DND-41 (cell line): ENCODE measurements at regions not wholly inside any gene's neighbourhood (a gene's known extent, or its start where the extent isn't known, plus 50 kb on each side); places are given as distances from the start of the nearest gene placed in this dataset.
"Not testable (repeated sequence)": the region's sequence is repeated elsewhere in the genome, so short reads cannot be mapped to it uniquely, and the experiment has no call there.

ENCODE experiments used
- ATAC-seq: fragments of 200-7000 bp; cut with Tn5 transposase; 3 replicates; pipeline ENCODE4 v1.9.1; 2021; ENCODE audit warnings: low read depth; ENCODE audit not compliant: insufficient read depth
- DNase-seq: peaks from one replicate; pipeline ENCODE4 v3.0.0-alpha.2; 2020
- H2AFZ ChIP-seq: 2 replicates; pipeline ENCODE4 v1.6.0; 2012; ENCODE audit warnings: low read depth, low read length
- H3K27ac ChIP-seq: 2 replicates; pipeline ENCODE4 v1.5.1; 2012; ENCODE audit warnings: low read length, inconsistent platforms
- H3K27me3 ChIP-seq: fragments of 200-600 bp; sonication (generic); 2 replicates; pipeline ENCODE4 v1.6.0; 2012; ENCODE audit warnings: low read length, mild to moderate bottlenecking, inconsistent platforms; ENCODE audit not compliant: insufficient read depth, poor library complexity
- H3K36me3 ChIP-seq: 2 replicates; pipeline ENCODE4 v1.5.1; 2012; ENCODE audit warnings: low read length, inconsistent platforms; ENCODE audit not compliant: insufficient read depth
- H3K4me1 ChIP-seq: 2 replicates; pipeline ENCODE4 v1.5.1; 2012; ENCODE audit warnings: mild to moderate bottlenecking, low read length; ENCODE audit not compliant: insufficient read depth
- H3K4me2 ChIP-seq: 2 replicates; pipeline ENCODE4 v1.6.0; 2012; ENCODE audit warnings: mild to moderate bottlenecking, moderate library complexity, low read length, inconsistent platforms; ENCODE audit not compliant: insufficient read depth
- H3K4me3 ChIP-seq, 2 experiments: fragments of 200-600 bp in 1 of 2; shearing (Covaris generic) in 1 of 2; 2 replicates each; pipeline ENCODE4 v1.5.1; 2012 to 2016; ENCODE audit warnings: inconsistent platforms in 2 of 2, low read length in 2 of 2, mild to moderate bottlenecking in 2 of 2, low read depth in 1 of 2, moderate library complexity in 1 of 2
- H3K79me2 ChIP-seq: 2 replicates; pipeline ENCODE4 v1.6.0; 2012; ENCODE audit warnings: low read length, inconsistent platforms; ENCODE audit not compliant: insufficient read depth
- H3K9ac ChIP-seq: 2 replicates; pipeline ENCODE4 v1.6.0; 2012; ENCODE audit warnings: low read depth, mild to moderate bottlenecking, inconsistent platforms, low read length, moderate library complexity
- H3K9me3 ChIP-seq: 2 replicates; pipeline ENCODE4 v1.5.1; 2012; ENCODE audit warnings: low read length, moderate library complexity, mild to moderate bottlenecking, inconsistent platforms; ENCODE audit not compliant: insufficient read depth, severe bottlenecking
- H4K20me1 ChIP-seq: 2 replicates; pipeline ENCODE4 v1.6.0; 2012; ENCODE audit warnings: low read length; ENCODE audit not compliant: insufficient read depth

DNA sequence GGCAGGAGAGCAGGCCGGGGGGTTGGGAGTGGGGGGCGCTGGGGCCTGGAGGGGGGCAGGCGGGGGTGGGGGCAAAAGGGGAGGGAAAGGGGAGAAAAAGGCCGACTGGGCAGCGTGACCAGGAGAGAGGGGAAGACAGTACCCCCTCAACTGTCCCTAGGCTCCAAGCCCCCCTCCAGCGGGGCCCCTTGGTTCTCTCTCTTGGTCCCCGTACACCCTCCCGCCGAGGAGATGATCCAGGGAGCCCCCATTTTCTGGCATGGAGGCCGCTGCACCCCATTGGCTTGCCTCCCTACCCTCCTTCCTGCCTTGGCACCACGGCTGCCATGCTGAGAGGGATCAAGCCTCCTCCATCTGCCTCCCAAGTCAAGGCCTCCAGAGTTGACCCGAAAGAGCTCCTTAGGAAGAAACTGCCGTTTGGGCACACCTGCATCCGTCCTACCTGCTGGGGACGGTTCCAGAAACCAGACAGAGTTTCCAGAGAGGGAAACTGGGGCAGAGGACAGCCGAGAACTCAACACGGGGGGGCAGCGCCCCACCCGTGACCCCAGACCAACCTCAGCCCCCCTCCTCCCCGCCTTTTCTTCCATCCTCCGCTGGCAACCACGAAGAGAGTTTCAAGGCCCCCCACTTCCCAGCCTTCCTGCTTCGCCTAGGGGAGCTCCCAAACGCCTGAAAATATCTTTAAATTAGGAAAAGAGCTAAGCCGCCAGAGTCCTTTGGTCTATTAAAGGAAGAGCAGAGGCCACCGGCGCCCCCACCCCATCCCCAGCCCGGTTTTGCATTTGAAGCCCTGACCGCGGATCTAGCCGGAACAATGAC is 155.9 kb downstream of the CRLF3 start:
- ATAC-seq: peak; percentile 25; the same call in 1 of the 3 replicates
- not testable (repeated sequence) for H3K36me3 ChIP-seq, H3K9me3 ChIP-seq, H4K20me1 ChIP-seq, H3K4me3 ChIP-seq, DNase-seq, H3K4me1 ChIP-seq, H3K79me2 ChIP-seq, H3K4me2 ChIP-seq, H2AFZ ChIP-seq, H3K9ac ChIP-seq, H3K27ac ChIP-seq, H3K27me3 ChIP-seq

DNA sequence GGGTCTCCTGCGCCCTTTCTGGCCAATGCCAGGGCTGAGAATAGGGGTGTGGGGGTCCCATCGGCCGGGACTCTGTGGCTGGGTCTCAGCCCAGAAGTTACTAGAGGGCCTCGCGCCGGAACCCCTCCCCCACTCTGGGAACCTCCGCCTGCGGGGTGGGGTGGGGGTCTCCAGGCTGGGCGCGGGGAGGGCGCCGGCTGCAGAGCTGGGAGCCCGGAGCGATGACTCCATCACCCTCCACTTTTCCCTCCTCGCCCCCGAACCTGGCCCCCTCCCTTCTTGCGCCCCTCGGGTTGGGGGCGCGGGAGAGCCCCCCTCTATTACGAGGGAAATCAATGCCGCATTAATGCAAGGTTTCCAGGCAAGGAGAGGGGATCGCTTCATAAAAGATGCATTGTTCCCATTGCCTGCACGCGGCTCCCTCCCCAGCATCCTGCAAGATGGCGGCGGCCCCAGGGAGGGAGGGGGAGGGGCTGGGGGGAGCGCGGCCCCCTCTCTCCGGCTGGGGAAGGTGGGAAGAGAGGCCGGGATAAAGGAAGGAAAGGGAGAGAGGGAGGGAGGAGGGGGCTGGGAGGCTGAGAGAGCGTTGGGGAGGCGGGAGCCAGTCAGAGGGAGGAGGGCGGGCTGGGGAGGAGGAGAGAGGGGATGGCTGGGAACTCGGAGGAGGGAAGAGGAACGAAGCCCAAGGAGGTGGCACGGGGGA is 156.7 kb downstream of the CRLF3 start:
- H3K4me1 ChIP-seq: not testable (repeated sequence)

DNA sequence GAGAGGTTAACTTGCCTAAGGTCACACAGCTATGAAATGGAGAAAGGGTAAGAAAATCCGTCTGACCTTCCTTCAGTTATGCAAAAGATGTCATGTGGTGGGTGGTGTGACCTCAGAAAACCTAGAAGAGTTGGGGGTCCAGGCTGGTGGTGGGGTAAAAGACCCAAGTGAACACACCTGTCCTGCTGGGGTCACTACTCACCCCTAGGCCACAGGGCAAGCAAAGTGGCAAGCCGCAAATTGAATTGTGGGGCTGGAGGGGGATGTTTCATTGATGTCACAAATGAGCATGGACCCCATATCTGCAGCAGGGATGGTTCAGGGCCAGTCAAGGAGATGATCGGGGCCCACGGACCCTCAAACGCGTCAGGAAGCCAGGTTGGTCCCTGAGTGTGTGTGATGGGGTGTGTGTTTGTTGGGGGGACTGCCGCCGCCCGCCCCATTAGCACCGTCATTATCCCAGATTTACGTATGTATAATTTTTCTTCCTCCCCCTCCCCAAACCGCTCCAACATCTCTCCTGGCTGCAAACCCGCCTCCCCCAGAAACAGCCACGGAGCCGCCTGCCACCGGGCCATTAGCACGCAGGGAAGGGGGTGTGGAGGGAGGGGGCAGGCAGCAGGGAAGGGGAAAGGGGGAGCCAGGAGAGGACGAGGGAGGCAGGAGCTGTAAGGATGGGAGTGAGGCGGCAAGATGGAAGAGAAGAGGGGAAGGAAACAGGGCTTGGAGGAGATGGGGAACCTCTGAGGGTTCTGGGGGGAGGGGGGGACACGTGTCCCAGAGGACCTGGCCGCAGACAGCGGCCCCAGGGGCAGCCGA is 157.4 kb downstream of the CRLF3 start:
- not testable (repeated sequence) for H3K4me2 ChIP-seq, H3K27ac ChIP-seq, H3K36me3 ChIP-seq, H3K79me2 ChIP-seq, DNase-seq, H2AFZ ChIP-seq, H3K27me3 ChIP-seq, H3K4me3 ChIP-seq, H4K20me1 ChIP-seq, H3K4me1 ChIP-seq, H3K9ac ChIP-seq, H3K9me3 ChIP-seq
- ATAC-seq: 0 out of 3 replicates have a peak, but pooled peaks have one; percentile 11

More for the DNA sequence above, 156.7 kb downstream of the CRLF3 start:
- ATAC-seq (peak; percentile 59), DNase-seq (peak; percentile 19)
- peak overlapping the region in 1 of 2 experiments; percentile 46; a peak in 2 of 4 replicates for H3K4me3 ChIP-seq
- H3K79me2 ChIP-seq, H4K20me1 ChIP-seq, H3K27me3 ChIP-seq, H3K36me3 ChIP-seq, H3K27ac ChIP-seq, H2AFZ ChIP-seq, H3K9me3 ChIP-seq, H3K9ac ChIP-seq: not testable (repeated sequence)
- peak overlapping the region; percentile 42 for H3K4me2 ChIP-seq

DNA sequence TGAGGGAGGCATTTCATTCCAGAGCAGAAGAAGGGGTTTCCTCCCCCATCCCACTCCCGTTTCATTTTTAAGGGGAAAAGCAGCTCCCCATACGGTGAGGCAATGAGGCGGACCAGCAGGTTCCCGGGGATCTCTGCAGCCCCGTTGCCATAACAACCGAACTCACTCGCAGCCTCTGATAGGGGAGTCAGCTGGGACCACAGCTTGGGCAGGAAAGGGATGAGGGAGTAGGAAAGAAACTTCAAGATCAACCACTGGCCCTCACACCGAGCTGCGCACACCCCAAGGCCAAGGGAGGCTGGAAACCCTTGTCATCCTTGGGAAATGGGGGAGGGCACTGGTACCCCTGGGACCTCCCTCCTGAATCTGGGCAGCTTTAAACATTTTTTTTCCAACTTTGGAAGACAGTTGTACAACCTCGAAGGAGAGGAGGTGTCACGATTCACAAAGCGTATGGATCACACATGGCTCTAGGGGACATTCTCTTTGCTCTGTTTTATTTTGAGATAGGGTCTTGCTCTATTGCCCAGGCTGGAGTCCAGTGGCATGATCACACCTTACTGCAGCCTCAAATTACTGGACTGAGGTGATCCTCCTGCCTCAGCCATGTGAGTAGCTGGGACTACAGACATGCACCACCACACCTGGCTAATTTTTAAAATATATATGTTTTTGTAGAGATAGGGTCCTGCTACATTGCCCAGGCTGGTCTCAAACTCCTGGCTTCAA is 160.6 kb downstream of the CRLF3 start:
- not testable (repeated sequence) for H3K79me2 ChIP-seq, H3K9me3 ChIP-seq, H2AFZ ChIP-seq, H3K27ac ChIP-seq, H4K20me1 ChIP-seq, DNase-seq, H3K4me3 ChIP-seq, H3K4me2 ChIP-seq, H3K27me3 ChIP-seq, ATAC-seq, H3K36me3 ChIP-seq, H3K4me1 ChIP-seq, H3K9ac ChIP-seq

DNA sequence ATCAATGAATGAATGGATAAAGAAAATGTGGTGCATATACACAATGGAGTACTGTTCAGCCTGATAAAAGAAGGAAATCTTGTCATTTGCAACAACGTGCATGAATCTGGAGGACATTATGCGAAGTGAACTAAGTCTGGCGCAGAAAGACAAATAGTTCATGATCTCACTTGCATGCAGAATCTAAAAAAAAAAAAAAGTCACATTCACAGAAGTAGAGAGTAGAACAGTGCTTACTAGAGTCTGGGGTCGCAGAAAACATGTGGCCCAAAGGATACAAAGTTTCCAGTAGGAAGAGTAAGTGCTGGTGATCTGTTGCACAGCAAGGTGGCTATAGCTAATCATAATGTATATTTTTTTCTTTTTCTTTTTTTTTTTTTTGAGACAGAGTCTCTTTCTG is 167.3 kb downstream of the CRLF3 start:
- not testable (repeated sequence) for H3K9ac ChIP-seq, H3K9me3 ChIP-seq, H3K27ac ChIP-seq, H4K20me1 ChIP-seq, H3K36me3 ChIP-seq, H3K27me3 ChIP-seq, ATAC-seq, H3K4me1 ChIP-seq, H3K4me3 ChIP-seq, DNase-seq, H3K79me2 ChIP-seq, H2AFZ ChIP-seq, H3K4me2 ChIP-seq

DNA sequence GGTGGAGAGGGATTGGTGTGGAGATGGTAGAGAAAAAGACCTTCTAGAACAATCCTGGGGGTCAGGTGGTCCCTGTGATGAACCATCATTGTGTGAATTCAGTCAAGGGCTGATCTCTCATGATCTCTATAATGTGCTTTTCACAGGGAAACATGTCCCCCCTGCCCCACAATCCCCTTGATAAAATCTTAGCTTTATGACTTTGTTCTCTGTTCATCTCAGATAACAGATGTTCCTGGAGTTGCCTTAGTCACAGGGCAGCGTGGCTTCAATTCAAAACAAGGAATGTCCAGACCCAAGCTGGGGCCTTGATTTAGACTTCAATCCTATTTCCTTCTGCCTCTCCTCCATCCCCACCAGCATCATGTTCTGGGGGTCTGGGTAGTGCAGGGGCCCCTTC is 171.5 kb downstream of the CRLF3 start:
- not testable (repeated sequence) for H3K4me3 ChIP-seq, H3K4me2 ChIP-seq, H3K36me3 ChIP-seq, H2AFZ ChIP-seq, H4K20me1 ChIP-seq, H3K9ac ChIP-seq, ATAC-seq, H3K79me2 ChIP-seq, H3K9me3 ChIP-seq, DNase-seq, H3K27me3 ChIP-seq, H3K27ac ChIP-seq, H3K4me1 ChIP-seq

DNA sequence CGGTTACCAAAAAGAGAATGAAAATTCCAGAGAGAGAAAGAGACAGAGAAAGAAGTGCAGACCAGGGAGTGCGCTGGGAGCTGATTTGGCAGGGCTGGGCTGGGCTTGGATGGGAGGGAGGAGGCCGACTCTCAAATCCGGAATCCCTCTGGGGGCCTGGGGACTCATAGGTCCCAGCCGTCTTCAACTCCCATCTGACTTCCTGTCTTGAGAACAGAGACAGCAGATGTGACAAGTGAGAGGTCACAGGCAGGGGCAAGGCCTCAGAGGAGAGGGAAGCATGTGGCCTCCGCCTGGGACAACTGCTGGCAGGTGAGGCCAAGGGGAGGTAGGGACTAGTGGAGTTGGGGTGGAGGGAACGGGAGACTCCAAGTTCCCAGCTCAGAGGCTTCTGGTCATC is 172.9 kb downstream of the GOSR1 start:
- H4K20me1 ChIP-seq, H3K27me3 ChIP-seq, H3K4me1 ChIP-seq, H3K9ac ChIP-seq, ATAC-seq, DNase-seq, H3K9me3 ChIP-seq, H3K27ac ChIP-seq, H3K36me3 ChIP-seq, H2AFZ ChIP-seq, H3K79me2 ChIP-seq, H3K4me2 ChIP-seq, H3K4me3 ChIP-seq: not testable (repeated sequence)
